ENCODE measurements at regions not wholly inside any gene's neighbourhood (a gene's known extent, or its start where the extent isn't known, plus 50 kb on each side); places are given as distances from the start of the nearest gene placed in this dataset.

- TF ChIP-seq EP300 (IDR thresholded peaks at IDR 0.05) (no peak), CTCF (IDR thresholded peaks at IDR 0.05) (no peak), POLR2A (IDR thresholded peaks at IDR 0.05) (no peak), POLR2AphosphoS5 (IDR thresholded peaks at IDR 0.05) (no peak)
- intact Hi-C loops (cut with DNase I): no loop called here
- Histone ChIP-seq H3K4me1 (no peaks in the 10 kb centered on the region), H3K27me3 (no peaks in the 10 kb centered on the region), H3K4me3 (no peak overlapping the region), H3K9me3 (no peaks in the 10 kb centered on the region), H3K27ac (no peak overlapping the region), H3K36me3 (no peaks in the 10 kb centered on the region)
- WGBS, 2 donors: 57 to 68% methylated on average over 1 of the region's 1 CpG
- no peak for DNase-seq
Observed at GRCh38 chr3:105166893-105167292, 199.8 kb upstream of the ALCAM start.

GRCh38 chr3:105170423-105170822 is 196.3 kb upstream of the ALCAM start:
- no peak for TF ChIP-seq POLR2A (IDR thresholded peaks at IDR 0.05)
- TF ChIP-seq POLR2AphosphoS5 (IDR thresholded peaks at IDR 0.05): no peak
- no peak for TF ChIP-seq EP300 (IDR thresholded peaks at IDR 0.05)
- no peak for TF ChIP-seq CTCF (IDR thresholded peaks at IDR 0.05)
- intact Hi-C loops (cut with DNase I): no loop called here

GRCh38 chr3:105174017-105174615 is 192.6 kb upstream of the ALCAM start:
- TF ChIP-seq POLR2AphosphoS5 (IDR thresholded peaks at IDR 0.05) (no peak), EP300 (IDR thresholded peaks at IDR 0.05) (no peak), POLR2A (IDR thresholded peaks at IDR 0.05) (no peak), CTCF (IDR thresholded peaks at IDR 0.05) (no peak)
- Histone ChIP-seq H3K27me3 (no peaks in the 10 kb centered on the region), H3K27ac (no peak overlapping the region), H3K4me1 (no peaks in the 10 kb centered on the region), H3K9me3 (no peaks in the 10 kb centered on the region), H3K36me3 (no peaks in the 10 kb centered on the region), H3K4me3 (no peak overlapping the region)
- intact Hi-C loops (cut with DNase I): no loop called here
- DNase-seq: no peak
- WGBS, 2 donors: 78 to 88% methylated on average over 4 of the region's 4 CpGs

More at GRCh38 chr3:105170423-105170822, 196.3 kb upstream of the ALCAM start:
- no peak overlapping the region for H3K4me3 ChIP-seq
- no peaks in the 10 kb centered on the region for H3K27me3 ChIP-seq
- no peak for DNase-seq
- no peaks in the 10 kb centered on the region for H3K36me3 ChIP-seq
- H3K4me1 ChIP-seq: no peaks in the 10 kb centered on the region
- H3K9me3 ChIP-seq: no peaks in the 10 kb centered on the region
- H3K27ac ChIP-seq: no peak overlapping the region

- no peak overlapping the region for H3K27ac ChIP-seq
- no peak overlapping the region for H3K4me3 ChIP-seq
- H3K4me1 ChIP-seq: no peaks in the 10 kb centered on the region
- no peaks in the 10 kb centered on the region for H3K27me3 ChIP-seq
- no peaks in the 10 kb centered on the region for H3K9me3 ChIP-seq
- H3K36me3 ChIP-seq: no peaks in the 10 kb centered on the region
- DNase-seq: no peak
- WGBS, 2 donors: 57 to 69% methylated on average over 2 of the region's 2 CpGs
- intact Hi-C loops (cut with DNase I): no loop called here
- TF ChIP-seq POLR2AphosphoS5 (IDR thresholded peaks at IDR 0.05) (no peak), POLR2A (IDR thresholded peaks at IDR 0.05) (no peak)
Observed at GRCh38 chr3:105177576-105177975, 189.1 kb upstream of the ALCAM start.

- no peak for TF ChIP-seq CTCF (IDR thresholded peaks at IDR 0.05)
- no peak for TF ChIP-seq POLR2A (IDR thresholded peaks at IDR 0.05)
- no peak for TF ChIP-seq POLR2AphosphoS5 (IDR thresholded peaks at IDR 0.05)
- no peak for TF ChIP-seq EP300 (IDR thresholded peaks at IDR 0.05)
- no peaks in the 10 kb centered on the region for H3K27me3 ChIP-seq
- H3K36me3 ChIP-seq: no peaks in the 10 kb centered on the region
- H3K4me3 ChIP-seq: no peak overlapping the region
- 77 to 78% methylated on average over 1 of the region's 1 CpG for WGBS, 2 donors
- H3K9me3 ChIP-seq: peaks cover 0 to 6% (median 0%) of the 10 kb centered on the region in 4 donors
- no peaks in the 10 kb centered on the region for H3K4me1 ChIP-seq
- no peak overlapping the region for H3K27ac ChIP-seq
- intact Hi-C loops (cut with DNase I): no loop called here
- DNase-seq: no peak
Observed at GRCh38 chr3:105187344-105187743, 179.4 kb upstream of the ALCAM start.

Measured in sigmoid colon (tissue), 6 donors.